Stimulated activated effector memory CD8-positive, alpha-beta T cell treated with anti-CD3 and anti-CD28 coated beads, Interleukin-12 subunit alpha, Interleukin-12 subunit beta, amount 100 ng/mL, for 72 hours (primary cell): ENCODE measurements at regions not wholly inside any gene's neighbourhood (a gene's known extent, or its start where the extent isn't known, plus 50 kb on each side); places are given as distances from the start of the nearest gene placed in this dataset.
"Not testable (repeated sequence)": the region's sequence is repeated elsewhere in the genome, so short reads cannot be mapped to it uniquely, and the experiment has no call there.

Experiments used
- ATAC-seq: fragments of 150-1000 bp; cut with Tn5 transposase; 2 replicates; pipeline ENCODE4 v1.10.0; 2021
- DNase-seq, 2 donors: peaks; one replicate each; pipeline ENCODE4 v3.0.0; 2021 to 2022; ENCODE audit warnings: low spot score in 2 of 2
- H3K27ac Mint-ChIP-seq: one replicate; pipeline ENCODE4 v1.8.0; 2022; ENCODE audit warnings: mild to moderate bottlenecking, mixed read lengths
- H3K36me3 Mint-ChIP-seq: one replicate; pipeline ENCODE4 v1.8.0; 2022; ENCODE audit warnings: mild to moderate bottlenecking, mixed read lengths
- H3K4me1 Mint-ChIP-seq: one replicate; pipeline ENCODE4 v1.8.0; 2022; ENCODE audit warnings: mixed read lengths
- H3K4me3 Mint-ChIP-seq: one replicate; pipeline ENCODE4 v1.8.0; 2022; ENCODE audit warnings: mild to moderate bottlenecking, mixed read lengths
- H3K9me3 Mint-ChIP-seq: one replicate; pipeline ENCODE4 v1.8.0; 2022; ENCODE audit warnings: mixed read lengths

DNA sequence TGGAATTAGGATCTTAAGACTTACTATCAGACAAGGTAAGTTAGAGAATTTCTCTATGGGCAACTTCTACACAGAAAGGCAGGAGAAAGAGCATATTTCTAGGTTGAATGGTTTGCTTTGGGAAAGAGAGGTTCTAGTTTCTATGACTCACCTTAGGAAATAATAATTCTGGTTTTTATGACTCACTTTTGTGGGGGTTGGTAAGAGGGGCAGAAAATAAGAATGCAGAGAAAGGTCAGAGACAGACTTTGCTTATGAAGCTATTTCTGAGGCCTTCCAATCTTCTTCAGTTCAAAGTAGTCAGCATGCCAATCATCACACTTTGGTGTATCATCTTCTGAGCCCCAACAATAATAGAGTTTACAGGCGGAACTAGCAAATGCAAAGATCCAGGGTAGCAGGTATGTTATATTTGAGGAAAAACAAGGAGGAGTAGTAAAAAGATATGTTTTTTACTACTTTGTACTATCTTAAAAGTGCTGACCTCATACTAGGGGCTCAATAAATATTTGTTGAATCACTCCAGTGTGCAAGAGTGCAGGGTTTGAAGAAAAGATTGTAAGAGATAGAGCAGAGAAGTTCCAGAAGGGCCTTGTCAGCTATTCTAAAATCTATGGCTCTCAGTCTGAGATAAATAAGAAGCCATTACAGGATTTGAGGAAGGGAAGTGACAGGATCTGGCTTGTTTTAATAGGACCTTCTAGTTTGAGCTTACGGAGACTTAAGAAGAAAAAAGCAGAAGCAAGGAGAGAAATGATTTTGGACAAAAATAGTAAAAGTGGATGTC is 56.7 kb upstream of the LRFN5 start:
- H3K4me1 Mint-ChIP-seq = no peaks in the 10 kb centered on the region
- H3K27ac Mint-ChIP-seq = no peak overlapping the region
- no peaks in the 10 kb centered on the region for H3K36me3 Mint-ChIP-seq
- no peaks in the 10 kb centered on the region for H3K9me3 Mint-ChIP-seq
- DNase-seq (no peak), ATAC-seq (no peak)
- H3K4me3 Mint-ChIP-seq = no peak overlapping the region

DNA sequence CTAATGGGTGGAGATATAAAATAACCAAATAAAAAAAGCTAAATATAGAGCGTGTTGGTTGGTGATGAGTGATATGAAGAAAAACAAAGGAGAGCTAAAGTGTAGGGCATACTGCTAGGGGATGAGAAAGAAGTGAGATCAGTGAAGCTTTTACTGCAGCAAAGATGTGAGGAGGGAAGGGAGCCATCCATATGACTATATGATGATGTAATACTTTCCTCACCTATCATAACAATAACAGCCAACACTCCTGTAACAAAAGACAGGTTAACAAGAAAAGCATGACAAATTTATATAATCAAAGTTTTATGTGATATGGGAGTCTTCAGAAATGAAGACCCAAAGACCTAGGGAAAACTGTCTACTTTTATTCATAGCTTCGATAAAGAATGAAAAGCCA is 57.4 kb upstream of the LRFN5 start:
- no peaks in the 10 kb centered on the region for H3K4me1 Mint-ChIP-seq
- no peak overlapping the region for H3K27ac Mint-ChIP-seq
- H3K36me3 Mint-ChIP-seq = no peaks in the 10 kb centered on the region
- ATAC-seq (no peak), DNase-seq (no peak)
- no peaks in the 10 kb centered on the region for H3K9me3 Mint-ChIP-seq
- no peak overlapping the region for H3K4me3 Mint-ChIP-seq

DNA sequence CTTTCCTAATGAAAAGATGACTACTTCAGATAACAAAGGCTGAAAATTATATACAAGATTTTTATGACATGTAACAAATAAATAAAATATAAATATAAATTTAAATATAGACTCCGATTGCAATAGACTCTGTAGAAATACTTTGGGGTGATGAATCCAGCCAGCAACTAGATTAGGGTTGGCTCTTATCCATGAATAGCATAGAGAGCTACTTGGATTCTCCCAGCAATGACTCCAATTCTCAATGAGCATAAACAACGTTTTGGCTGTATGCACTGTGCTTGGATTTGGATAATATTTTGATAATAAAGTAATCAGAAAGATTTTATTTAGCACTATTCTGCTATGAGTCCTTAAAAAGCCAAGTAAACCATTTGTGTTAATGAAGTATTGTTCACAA is 58.0 kb upstream of the LRFN5 start:
- Mint-ChIP-seq H3K9me3 (peaks cover 3% of the 10 kb centered on the region), H3K4me1 (no peaks in the 10 kb centered on the region), H3K36me3 (no peaks in the 10 kb centered on the region), H3K4me3 (no peak overlapping the region), H3K27ac (no peak overlapping the region)
- ATAC-seq (no peak), DNase-seq (no peak)

DNA sequence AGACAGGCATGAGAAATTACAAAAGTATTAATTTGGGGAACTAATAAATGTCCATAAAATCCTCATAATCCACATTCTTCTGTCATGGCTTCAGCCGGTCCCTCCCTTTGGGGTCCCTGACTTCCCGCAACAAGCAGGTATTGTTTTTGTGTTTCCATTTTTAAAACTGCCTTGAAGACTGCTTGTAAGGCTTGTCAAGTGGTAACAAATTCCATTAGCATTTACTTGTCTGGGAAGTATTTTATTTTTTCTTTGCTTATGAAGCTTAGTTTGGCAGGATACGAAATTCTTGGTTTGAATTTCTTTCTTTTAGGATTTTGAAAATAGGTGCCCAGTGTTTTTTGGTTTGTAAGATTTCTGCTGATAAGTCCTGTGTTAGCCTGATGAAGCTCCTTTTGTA is 65.3 kb upstream of the LRFN5 start:
- H3K36me3 Mint-ChIP-seq = no peaks in the 10 kb centered on the region
- H3K4me3 Mint-ChIP-seq = no peak overlapping the region
- H3K4me1 Mint-ChIP-seq = no peaks in the 10 kb centered on the region
- H3K9me3 Mint-ChIP-seq = peaks cover 16% of the 10 kb centered on the region
- no peak overlapping the region for H3K27ac Mint-ChIP-seq
- ATAC-seq (no peak), DNase-seq (no peak)

DNA sequence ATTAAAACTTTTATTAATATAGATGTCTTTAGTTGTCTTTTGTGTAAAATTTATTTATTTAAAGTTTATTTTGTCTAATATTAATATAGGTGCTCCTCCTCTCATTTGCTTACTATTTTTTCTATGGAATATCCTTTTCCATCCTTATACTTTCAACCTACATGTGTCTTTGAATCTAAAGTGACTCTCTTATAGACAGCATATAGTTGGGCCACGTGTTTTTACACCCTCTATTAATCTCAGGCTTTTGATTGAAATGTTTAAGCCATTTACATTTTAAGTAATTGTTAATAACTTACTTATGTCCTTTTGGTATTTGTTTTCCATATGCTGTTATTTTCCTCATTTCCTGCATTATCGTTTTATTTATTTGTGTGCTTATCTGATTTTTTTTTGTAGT is 74.4 kb upstream of the LRFN5 start:
- no peaks in the 10 kb centered on the region for H3K36me3 Mint-ChIP-seq
- DNase-seq (no peak), ATAC-seq (no peak)
- no peak overlapping the region for H3K27ac Mint-ChIP-seq
- H3K9me3 Mint-ChIP-seq = peaks cover 11% of the 10 kb centered on the region
- H3K4me1 Mint-ChIP-seq = no peaks in the 10 kb centered on the region
- H3K4me3 Mint-ChIP-seq = no peak overlapping the region

DNA sequence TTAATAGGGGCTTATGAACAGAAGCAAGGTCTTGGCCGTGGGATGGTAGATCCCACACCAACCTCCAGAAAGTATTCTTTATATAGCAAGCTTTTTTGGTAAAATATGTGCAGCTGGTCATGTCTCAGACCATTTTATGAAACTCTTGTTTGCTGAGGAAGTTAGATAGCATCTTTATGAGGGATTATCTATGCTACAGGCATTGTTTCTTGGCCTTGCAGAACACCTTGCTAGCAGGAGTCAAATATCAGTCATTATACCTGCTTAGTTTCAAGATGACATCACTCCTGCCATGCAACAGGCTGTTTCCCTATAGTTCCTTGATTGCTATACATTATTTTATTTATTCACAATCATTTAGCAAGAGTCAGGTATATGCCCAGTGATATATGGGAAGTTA is 84.8 kb upstream of the LRFN5 start:
- no peak overlapping the region for H3K4me3 Mint-ChIP-seq
- peaks cover 24% of the 10 kb centered on the region for H3K9me3 Mint-ChIP-seq
- no peak overlapping the region for H3K27ac Mint-ChIP-seq

DNA sequence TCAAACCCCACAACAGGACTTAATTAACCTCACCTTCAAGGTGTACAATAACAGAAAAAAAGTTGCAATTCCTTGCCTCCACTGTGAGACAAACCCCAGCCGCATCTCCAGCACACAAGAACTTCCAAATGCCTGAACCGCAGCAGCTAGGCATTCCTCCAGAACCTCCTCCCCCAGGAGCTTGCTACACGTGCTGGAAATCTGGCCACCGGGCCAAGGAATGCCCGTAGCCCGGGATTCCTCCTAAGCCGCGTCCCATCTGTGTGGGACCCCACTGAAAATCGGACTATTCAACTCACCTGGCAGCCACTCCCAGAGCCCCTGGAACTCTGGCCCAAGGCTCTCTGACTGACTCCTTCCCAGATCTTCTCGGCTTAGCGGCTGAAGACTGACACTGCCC is 88.6 kb upstream of the LRFN5 start:
- H3K36me3 Mint-ChIP-seq, ATAC-seq, H3K4me1 Mint-ChIP-seq, H3K27ac Mint-ChIP-seq, H3K4me3 Mint-ChIP-seq, DNase-seq: not testable (repeated sequence)
- peaks cover 17% of the 10 kb centered on the region for H3K9me3 Mint-ChIP-seq

More for the DNA sequence above, 84.8 kb upstream of the LRFN5 start:
- no peak for ATAC-seq
- Mint-ChIP-seq H3K4me1 (no peaks in the 10 kb centered on the region), H3K36me3 (no peaks in the 10 kb centered on the region)
- no peak for DNase-seq

DNA sequence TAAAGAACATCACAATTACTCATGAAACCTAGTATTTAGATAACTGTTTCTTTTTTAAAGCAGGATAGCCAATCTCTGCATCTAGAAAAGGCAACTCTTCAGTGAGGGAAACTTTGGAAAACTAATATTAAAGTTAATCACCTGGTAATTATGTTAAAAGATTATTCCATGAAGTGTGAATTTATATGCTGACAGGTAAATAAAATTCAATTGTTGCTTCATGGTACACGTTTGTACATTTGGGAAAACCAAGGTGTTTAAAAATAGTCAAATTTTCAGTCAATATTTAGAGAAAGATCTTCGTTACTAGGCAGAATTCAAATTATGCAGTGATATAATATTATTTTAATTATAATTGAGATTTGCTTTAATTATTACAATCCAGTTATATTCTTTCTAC is 100.1 kb upstream of the LRFN5 start:
- Mint-ChIP-seq H3K27ac (no peak overlapping the region), H3K36me3 (no peaks in the 10 kb centered on the region), H3K4me3 (no peak overlapping the region), H3K4me1 (no peaks in the 10 kb centered on the region), H3K9me3 (peaks cover 2% of the 10 kb centered on the region)
- ATAC-seq (no peak), DNase-seq (no peak)

DNA sequence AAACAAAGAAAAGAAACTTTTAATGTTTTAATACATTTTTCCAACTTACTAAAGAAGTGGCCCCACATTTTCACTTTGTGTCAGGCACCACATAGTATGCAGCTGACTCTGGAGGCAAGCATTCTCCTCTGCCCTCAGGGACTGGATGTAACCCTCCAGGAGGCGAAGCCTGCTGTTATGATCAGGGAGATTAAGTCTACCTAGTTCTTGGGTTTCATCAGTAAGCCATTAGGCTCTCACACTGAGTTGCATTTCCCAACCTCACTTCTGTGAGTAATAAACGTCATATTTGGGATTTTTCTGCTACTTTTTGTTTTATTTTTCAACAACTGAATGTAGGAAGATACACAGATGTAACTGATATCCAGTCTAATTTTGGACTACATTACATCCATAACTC is 101.2 kb upstream of the LRFN5 start:
- Mint-ChIP-seq H3K4me1 (no peaks in the 10 kb centered on the region), H3K27ac (no peak overlapping the region), H3K36me3 (no peaks in the 10 kb centered on the region), H3K9me3 (peaks cover 2% of the 10 kb centered on the region), H3K4me3 (no peak overlapping the region)
- ATAC-seq (no peak), DNase-seq (no peak)

DNA sequence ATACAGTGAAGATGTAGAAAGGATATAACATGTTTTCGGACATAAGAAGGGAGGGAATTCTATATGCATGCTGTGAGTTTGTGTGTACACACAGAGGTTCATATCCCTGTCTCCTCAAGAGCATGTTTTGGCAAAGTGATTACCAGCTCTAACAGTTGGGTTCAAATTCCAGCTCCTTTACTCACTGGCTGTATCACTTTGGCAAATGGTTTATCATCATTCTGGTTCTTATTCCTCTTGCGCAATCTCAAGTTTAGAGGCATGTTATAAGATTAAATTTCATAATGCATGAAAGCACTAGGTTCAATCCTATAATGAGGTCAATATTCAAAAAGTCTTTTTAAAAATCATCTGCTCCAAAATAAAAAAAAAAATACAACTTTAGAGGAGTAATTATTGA is 107.7 kb upstream of the LRFN5 start:
- H3K9me3 Mint-ChIP-seq = peaks cover 10% of the 10 kb centered on the region
- no peak for ATAC-seq
- no peak for DNase-seq

DNA sequence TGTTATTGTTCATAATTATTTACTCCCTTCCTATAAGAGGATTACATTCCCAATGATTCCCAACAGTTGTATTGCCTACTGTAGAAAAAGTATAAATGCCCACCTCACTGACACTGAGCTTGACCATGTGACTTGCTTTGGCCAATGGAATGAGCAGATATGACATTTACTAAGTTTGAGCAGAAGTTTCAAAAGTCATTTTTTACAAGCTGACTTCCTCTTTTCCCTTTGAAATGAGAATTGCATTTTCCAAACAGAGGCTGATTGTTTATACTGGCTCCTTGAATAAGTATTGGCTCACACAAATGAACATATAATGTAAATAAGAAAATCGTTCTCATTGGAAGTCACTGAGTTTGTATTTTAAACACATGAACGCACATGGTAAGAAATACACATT is 116.4 kb upstream of the LRFN5 start:
- no peak overlapping the region for H3K27ac Mint-ChIP-seq
- no peaks in the 10 kb centered on the region for H3K4me1 Mint-ChIP-seq
- no peak overlapping the region for H3K4me3 Mint-ChIP-seq
- no peak for DNase-seq
- peaks cover 12% of the 10 kb centered on the region for H3K9me3 Mint-ChIP-seq
- ATAC-seq = no peak
- H3K36me3 Mint-ChIP-seq = no peaks in the 10 kb centered on the region

More for the DNA sequence above, 107.7 kb upstream of the LRFN5 start:
- no peaks in the 10 kb centered on the region for H3K4me1 Mint-ChIP-seq
- H3K27ac Mint-ChIP-seq = no peak overlapping the region
- H3K36me3 Mint-ChIP-seq = no peaks in the 10 kb centered on the region
- H3K4me3 Mint-ChIP-seq = no peak overlapping the region

DNA sequence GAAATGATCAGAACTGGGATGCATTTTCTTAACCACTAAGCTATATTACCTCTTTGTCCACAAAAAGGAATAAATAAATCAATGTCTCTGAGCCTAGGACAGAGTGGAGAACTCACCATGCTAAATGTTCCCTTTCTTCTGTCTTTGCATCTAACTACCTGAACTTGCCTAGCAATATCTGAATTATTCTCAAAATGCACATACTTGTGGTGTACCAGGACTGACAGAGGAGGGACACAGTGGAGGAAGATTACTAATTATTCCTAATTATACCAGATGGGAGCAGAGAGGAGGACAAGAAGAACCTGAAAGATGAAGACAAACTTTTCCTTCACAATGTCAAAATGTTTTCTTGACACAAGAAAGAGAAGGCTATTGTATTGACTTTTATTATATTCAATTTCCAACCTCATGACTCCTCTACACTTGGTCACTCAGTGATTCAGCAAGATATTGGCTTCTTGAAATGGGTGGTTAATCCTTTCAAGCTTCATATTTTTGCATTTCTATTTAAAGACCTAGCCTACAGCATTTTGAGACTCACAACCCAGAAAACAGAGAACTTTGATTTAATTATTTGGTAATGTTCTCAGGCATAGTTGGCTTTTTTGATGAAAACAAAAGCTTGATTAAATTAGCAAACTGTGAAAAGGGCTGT is 117.2 kb upstream of the LRFN5 start:
- Mint-ChIP-seq H3K4me1 (no peaks in the 10 kb centered on the region), H3K9me3 (peaks cover 12% of the 10 kb centered on the region), H3K4me3 (no peak overlapping the region), H3K36me3 (no peaks in the 10 kb centered on the region), H3K27ac (no peak overlapping the region)
- DNase-seq (no peak), ATAC-seq (no peak)

DNA sequence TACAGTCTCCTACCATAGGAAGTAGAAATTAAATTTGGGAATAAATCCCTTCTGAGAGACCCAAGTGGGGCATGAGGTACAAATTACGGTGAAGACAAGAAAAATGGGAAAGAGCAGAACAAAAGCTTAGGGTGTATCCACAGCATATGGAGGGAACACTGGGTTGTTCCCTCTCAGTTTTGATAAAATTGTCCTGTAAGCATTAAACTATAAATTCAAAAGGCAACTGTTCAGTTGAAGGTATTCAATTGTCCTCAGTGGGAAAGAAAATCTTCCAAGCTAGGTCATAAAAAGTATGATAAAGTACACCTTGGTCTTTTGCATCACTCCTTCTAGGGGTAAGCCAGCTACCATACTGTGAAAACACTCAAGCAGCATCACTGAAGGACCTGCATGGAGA is 118.3 kb upstream of the LRFN5 start:
- ATAC-seq (no peak), DNase-seq (no peak)
- Mint-ChIP-seq H3K27ac (no peak overlapping the region), H3K36me3 (no peaks in the 10 kb centered on the region), H3K4me1 (no peaks in the 10 kb centered on the region), H3K9me3 (peaks cover 8% of the 10 kb centered on the region), H3K4me3 (no peak overlapping the region)

DNA sequence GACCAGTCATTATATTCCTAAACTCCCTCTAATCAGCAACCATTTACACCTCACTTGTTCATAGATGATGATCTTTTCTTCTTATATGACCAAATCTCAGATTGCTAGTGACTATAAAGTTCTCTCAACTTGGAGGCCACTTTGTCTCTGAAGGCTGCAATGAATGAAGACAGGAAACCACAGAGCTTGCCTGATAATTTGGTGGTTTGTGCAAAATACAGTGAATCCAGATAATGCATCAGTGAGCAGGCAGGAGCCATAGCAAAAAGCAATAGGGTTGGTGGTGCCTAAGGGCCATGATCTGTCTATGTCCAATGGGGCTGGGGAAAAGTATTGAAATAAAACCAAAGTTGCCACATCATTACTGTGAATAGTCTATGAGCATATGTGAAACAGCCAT is 123.8 kb upstream of the LRFN5 start:
- Mint-ChIP-seq H3K4me3 (no peak overlapping the region), H3K36me3 (no peaks in the 10 kb centered on the region), H3K27ac (no peak overlapping the region), H3K9me3 (peaks cover 5% of the 10 kb centered on the region), H3K4me1 (no peaks in the 10 kb centered on the region)
- DNase-seq = no peak
- ATAC-seq = no peak

DNA sequence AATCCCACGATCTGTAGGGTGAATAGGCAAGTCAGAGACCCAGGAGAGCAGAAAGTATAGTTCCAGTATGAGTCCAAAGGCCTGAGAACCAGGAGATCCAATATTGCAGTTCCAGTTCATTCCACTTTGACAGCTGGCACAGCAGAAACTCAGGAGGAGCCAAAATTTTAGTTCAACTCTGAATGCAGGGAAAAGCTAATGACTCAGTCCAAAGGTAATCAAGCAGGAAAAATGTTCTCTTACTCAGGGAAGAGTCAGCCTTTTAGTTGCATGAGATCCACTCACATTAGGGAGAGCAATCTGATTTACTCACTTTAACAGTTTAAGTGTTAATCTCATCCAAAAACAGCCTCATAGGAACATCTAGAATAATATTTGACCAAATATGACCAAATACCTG is 130.2 kb upstream of the LRFN5 start:
- H3K36me3 Mint-ChIP-seq = no peaks in the 10 kb centered on the region
- H3K27ac Mint-ChIP-seq = no peak overlapping the region
- H3K4me3 Mint-ChIP-seq = no peak overlapping the region
- no peak for DNase-seq
- ATAC-seq = no peak
- H3K4me1 Mint-ChIP-seq = no peaks in the 10 kb centered on the region
- H3K9me3 Mint-ChIP-seq = peaks cover 8% of the 10 kb centered on the region

DNA sequence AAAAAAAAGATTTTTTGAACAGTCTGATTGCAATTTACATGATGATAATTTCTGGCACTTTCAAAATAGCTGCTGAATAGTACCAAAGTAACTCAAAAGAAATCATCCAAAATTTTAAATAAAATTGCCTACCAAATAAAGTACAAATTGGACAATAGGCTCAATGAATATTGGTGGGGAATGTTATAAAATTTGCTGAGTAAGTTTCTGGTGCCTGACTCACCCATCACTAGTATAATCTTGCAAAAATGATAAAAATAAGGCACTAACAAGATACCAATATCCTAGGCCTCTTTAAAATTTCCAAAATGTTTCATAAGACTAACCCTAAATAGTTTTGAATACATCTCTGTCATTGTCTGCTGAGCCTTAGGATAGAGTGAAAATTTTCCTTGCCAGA is 145.3 kb upstream of the LRFN5 start:
- Mint-ChIP-seq H3K27ac (no peak overlapping the region), H3K4me3 (no peak overlapping the region), H3K4me1 (no peaks in the 10 kb centered on the region), H3K9me3 (no peaks in the 10 kb centered on the region), H3K36me3 (no peaks in the 10 kb centered on the region)
- DNase-seq = no peak
- ATAC-seq = no peak
